GM19467 (cell line): ENCODE measurements at regions not wholly inside any gene's neighbourhood (a gene's known extent, or its start where the extent isn't known, plus 50 kb on each side); places are given as distances from the start of the nearest gene placed in this dataset.
"Not testable (repeated sequence)": the region's sequence is repeated elsewhere in the genome, so short reads cannot be mapped to it uniquely, and the experiment has no call there.

ENCODE experiments used
- ATAC-seq: cut with Tn5 transposase; IDR thresholded peaks from one replicate; pipeline ENCODE4 v1.9.1; 2021; ENCODE audit warnings: mild to moderate bottlenecking, moderate library complexity; ENCODE audit not compliant: unreplicated experiment

DNA sequence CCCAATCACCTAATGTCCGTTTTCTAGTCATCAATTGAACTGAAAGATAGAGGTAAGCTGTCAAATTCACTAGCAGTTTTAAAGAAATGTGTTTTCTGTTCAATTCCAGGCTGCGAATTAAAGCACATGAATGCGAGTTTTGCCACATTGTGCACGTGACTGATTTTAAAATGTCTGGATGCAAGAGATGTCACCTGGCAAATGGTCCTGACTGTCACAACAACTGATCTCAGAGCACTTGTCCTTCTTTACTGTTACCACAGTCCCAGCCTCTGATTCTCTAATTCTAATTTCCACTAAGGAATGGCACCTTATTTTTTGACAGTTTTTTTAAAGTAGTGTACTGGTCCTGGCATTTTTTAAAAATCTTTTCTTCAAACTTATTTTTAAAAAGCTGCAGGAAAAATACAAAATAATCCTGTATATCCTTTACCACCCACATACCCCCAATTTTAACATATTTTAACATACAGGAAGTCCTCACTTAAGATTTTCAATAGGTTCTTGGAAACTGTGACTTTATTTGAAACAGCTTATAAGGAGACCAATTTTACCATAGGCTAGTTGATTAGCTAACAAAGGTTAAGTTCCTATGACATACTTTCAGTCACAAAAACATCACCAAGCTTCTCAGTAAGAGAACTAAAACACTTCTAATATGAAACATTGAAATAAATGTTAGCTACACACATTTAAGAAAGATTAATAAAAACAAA lies 1364.3 kb downstream of the EFNA5 start:
- ATAC-seq: no peak

DNA sequence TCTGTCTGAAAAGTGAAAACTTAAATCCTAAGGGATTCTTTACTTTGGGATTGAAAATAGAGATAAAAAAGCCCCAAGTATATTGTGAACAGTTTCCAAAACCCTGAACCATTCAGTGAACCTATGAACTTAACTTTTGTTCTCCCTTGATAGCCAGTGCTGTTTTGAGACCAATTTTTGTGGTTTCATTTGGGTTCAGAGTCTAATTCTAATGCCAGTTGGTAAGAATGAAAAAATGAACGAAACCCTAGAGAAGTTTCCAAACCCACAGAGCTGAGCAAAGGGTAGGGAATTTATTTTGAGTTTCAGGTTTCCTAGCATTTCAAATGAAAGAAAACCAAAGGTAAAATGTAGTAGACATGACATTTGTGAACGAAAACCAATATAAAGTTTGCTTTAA lies 1366.8 kb downstream of the EFNA5 start:
- ATAC-seq: no peak

- ATAC-seq: no peak
Observed at GRCh38 chr5:106292654-106293053, 1378.1 kb downstream of the EFNA5 start.

GRCh38 chr5:106290841-106291240 lies 1379.9 kb downstream of the EFNA5 start:
- ATAC-seq: no peak

DNA sequence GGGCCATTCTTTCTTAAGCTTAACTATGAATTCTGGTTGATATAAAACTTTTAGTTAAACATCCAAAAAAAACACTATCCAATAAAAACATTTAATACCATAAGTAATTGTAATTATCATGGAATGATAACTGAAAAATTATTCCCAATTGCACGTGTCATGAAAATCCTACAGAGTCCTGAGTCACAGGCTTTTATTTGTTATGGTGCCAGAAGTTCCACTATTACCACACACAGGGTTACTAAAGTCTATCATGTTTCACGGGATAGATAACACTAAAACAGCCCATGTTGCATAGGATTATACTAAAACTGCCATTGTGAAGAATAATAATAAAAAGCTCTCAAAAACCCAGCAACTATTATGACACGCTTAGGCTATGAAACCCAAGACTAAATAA lies 1381.8 kb downstream of the EFNA5 start:
- no peak for ATAC-seq

GRCh38 chr5:106277540-106278096 lies 1393.1 kb downstream of the EFNA5 start:
- no peak for ATAC-seq

GRCh38 chr5:106269252-106269843 lies 1401.4 kb downstream of the EFNA5 start:
- ATAC-seq: no peak

DNA sequence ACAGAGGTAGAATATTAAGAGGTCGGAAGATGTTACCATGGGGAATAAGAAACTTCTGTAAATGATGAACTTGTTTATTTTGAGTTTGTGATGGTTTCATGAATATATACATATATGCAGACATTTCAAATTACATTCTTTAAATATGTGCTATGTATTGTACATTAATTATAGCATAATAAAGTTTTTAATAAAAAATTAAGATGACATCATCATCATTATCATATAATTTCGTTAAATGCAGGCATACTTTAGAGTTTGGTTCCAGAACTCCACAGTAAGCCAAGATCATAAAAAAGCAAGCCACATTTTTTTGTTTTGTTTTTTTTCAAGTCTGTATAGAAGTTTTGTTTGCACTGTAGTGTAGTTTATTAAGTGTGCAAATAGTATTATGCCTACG lies 1403.5 kb downstream of the EFNA5 start:
- no peak for ATAC-seq

- ATAC-seq: no peak
Observed at GRCh38 chr5:106262395-106262794, 1408.3 kb downstream of the EFNA5 start.

- not testable (repeated sequence) for ATAC-seq
Observed at GRCh38 chr5:106259431-106260090, 1411.2 kb downstream of the EFNA5 start.

DNA sequence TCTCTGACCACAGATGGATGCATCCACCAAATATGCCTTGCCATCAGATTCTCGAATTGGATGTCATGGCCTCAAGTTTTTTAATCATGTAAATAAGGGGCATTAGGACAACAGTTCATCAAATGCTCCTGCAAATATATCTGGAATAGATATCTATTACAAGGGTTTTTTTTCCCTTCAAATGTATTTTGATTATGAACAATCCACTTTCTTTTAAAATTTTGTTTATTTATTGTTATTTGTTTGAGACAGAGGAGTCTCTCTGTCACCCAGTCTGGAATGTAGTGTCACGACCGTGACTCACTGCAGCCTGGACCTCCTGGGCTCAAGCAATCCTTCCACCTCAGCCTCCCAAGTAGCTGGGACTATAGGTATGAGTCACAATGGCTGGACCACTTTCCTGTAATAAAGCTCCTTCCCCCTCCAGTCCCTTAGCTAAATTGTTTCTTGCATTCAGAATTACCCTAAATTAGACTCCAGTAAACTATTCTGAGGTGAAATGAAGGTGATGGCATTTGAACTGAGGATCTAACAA lies 1412.1 kb downstream of the EFNA5 start:
- no peak for ATAC-seq

DNA sequence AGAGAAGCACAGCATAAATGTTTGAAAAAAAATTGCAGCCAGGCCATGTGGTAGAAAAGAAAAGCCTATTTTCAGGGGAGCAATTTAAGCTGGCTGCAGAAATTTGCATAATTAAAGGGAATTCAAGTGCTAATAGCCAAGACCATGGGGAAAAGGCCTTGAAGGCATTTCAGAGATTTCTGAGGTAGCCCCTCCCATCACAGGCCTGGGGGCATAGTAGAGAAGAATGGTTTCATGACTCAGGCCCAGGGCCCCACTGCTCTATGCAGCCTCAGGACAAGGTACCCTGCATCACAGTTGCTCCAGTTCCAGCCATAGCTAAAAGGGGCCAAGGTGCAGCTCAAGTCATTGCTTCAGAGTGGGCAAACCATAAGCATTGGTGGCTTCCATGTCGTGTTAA lies 1416.0 kb downstream of the EFNA5 start:
- no peak for ATAC-seq

GRCh38 chr5:106246044-106246745 lies 1424.5 kb downstream of the EFNA5 start:
- not testable (repeated sequence) for ATAC-seq

GRCh38 chr5:106241409-106241808 lies 1429.3 kb downstream of the EFNA5 start:
- ATAC-seq: no peak

- ATAC-seq: no peak
Observed at GRCh38 chr5:106205916-106206571, 1464.7 kb downstream of the EFNA5 start.

GRCh38 chr5:106202035-106202434 lies 1468.7 kb downstream of the EFNA5 start:
- no peak for ATAC-seq

DNA sequence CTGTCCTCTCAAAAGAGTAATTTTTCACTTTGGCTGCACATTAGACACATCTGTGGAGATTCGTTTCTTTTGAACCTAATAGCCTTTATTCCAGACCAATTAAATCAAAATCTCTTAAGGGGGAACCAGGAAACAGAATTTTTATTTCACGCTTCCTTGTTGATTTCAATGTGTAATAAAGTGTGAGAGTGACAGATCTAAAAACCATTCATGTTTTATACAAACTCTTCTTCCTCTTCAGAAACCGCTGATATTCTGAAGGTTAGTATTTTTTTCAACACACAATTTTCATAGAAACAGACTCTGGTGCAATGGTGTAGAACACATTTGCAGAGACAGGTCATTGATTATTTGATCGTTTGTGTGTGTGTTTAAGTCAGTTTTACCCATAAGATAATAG lies 1469.8 kb downstream of the EFNA5 start:
- no peak for ATAC-seq

DNA sequence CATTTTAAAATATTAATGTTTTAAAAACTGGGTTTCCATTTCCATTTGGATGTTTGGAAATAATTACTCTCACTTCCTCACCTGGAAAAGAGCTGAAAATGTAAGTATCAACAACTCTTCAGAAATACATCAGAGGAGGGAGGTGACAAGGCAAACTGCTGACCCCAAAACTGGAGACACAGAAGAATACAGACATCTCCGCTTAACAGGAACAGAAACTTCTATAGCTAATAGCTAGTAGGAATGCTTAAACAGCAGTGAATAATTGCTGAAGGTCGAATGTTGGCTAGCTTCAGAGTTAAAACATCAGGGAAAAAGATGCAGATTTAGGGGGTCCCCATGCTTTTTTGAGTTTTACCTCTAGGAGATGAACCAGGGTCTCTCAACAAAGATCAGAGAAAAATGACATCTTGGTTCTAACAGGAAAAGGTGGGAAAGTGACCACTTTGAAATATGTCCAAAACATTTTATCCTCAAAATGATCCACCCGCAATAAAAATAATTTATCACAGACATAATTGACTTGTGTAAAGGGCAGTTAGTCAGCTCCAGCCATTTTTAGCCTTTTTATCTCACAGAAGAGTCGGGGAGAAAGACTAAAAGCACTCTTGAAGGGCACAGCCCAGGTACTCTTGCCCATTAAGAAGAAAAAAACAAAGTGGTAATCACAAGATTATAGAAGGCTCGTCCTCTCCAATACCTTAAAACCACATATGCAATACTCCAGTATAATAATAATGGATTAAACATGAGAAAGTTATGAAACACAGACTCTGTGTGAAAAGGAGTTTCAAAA lies 1474.9 kb downstream of the EFNA5 start:
- ATAC-seq: no peak

GRCh38 chr5:106189121-106189809 lies 1481.5 kb downstream of the EFNA5 start:
- ATAC-seq: no peak
